ENCODE measurements at regions not wholly inside any gene's neighbourhood (a gene's known extent, or its start where the extent isn't known, plus 50 kb on each side); places are given as distances from the start of the nearest gene placed in this dataset.

GRCh38 chr7:42740408-42740807 lies 171.5 kb downstream of the C7orf25 start:
- no peak overlapping the region for H3K27ac ChIP-seq (ENCODE audit: low read depth, low read length)
- BruUV-seq (replicated peaks): no TSS peak
- H3K4me2 ChIP-seq (ENCODE audit: low read length): no peak overlapping the region
- H3K9me3 ChIP-seq (ENCODE audit: control insufficient read depth in 1 of 2, insufficient read depth in 1 of 2, low read depth in 1 of 2, low read length in 2 of 2): no peaks in the 10 kb centered on the region
- no peaks in the 10 kb centered on the region for H3K9me2 ChIP-seq (ENCODE audit: insufficient read depth)
- H3K79me2 ChIP-seq (ENCODE audit: insufficient read depth, low read length): no peaks in the 10 kb centered on the region
- H3K9ac ChIP-seq (ENCODE audit: low read length): no peak overlapping the region
- TF ChIP-seq ZNF274 (IDR thresholded peaks at IDR 0.05; ENCODE audit: low read depth, low read length) (no peak), EZH2 (IDR thresholded peaks at IDR 0.05) (no peak), TCF7L2 (IDR thresholded peaks at IDR 0.05; ENCODE audit: borderline replicate concordance, extremely low read depth, insufficient read depth, insufficient read length) (no peak), POLR2AphosphoS5 (IDR thresholded peaks at IDR 0.05; ENCODE audit: low read depth, low read length) (no peak)
- no peaks in the 10 kb centered on the region for H4K20me1 ChIP-seq (ENCODE audit: insufficient read depth)
- no peak overlapping the region for H3K4me3 ChIP-seq (replicated peaks in 1 of 2; ENCODE audit: low read depth in 1 of 2, low read length in 2 of 2)
- no peaks in the 10 kb centered on the region for H3K4me1 ChIP-seq (ENCODE audit: control insufficient read depth in 1 of 2, insufficient read depth in 2 of 2, low read length in 2 of 2)
- RAD21 ChIA-PET (ENCODE audit: low non-redundant PET in 1 of 2, low total read pairs in 2 of 2, uncharacterized antibody in 2 of 2, unreplicated experiment in 2 of 2): no interaction called here
- H2AFZ ChIP-seq (ENCODE audit: low read depth, low read length, poor library complexity, severe bottlenecking): no peak overlapping the region
- CTCF ChIA-PET: no interaction called here
- POLR2A ChIA-PET: no interaction called here
- DNase-seq (ENCODE audit: low read depth, low spot score): no peak
- intact Hi-C loops (cut with micrococcal nuclease): no loop called here
- ATAC-seq: no peak
- no peaks in the 10 kb centered on the region for H3K36me3 ChIP-seq (ENCODE audit: control insufficient read depth in 1 of 2, insufficient read depth in 2 of 2, low read length in 2 of 2)
- H3K27me3 ChIP-seq (ENCODE audit: insufficient read depth, low read length): no peaks in the 10 kb centered on the region

DNA sequence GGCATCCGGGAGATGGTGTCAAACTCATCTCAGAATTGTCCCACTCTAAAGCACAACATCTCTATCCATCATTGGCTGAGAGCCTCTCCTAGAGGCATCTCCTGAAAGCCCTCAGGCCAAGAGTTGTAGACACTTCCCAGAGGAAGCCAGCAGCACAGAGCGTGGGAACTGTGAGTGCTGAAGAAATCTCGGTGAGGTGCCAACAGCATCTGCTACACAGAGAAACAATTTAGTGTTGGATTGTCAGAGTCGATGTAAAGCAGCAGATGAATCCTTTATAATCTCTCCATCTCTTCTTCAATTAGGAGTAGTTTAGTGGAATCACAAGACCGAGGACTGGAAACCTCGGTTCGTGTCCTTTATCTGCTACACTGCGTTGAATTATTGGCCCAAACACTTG lies 172.2 kb downstream of the C7orf25 start:
- no peaks in the 10 kb centered on the region for H3K9me2 ChIP-seq (ENCODE audit: insufficient read depth)
- no peak overlapping the region for H2AFZ ChIP-seq (ENCODE audit: low read depth, low read length, poor library complexity, severe bottlenecking)
- TF ChIP-seq ZFX (IDR thresholded peaks at IDR 0.05) (no peak), ATF3 (IDR thresholded peaks at IDR 0.05) (no peak), FOSL1 (IDR thresholded peaks at IDR 0.05; ENCODE audit: low read depth) (no peak)
- ChIA-PET POLR2A (no interaction called here), CTCF (no interaction called here), RAD21 (ENCODE audit: low non-redundant PET in 1 of 2, low total read pairs in 2 of 2, uncharacterized antibody in 2 of 2, unreplicated experiment in 2 of 2) (no interaction called here)
- no peaks in the 10 kb centered on the region for H3K79me2 ChIP-seq (ENCODE audit: insufficient read depth, low read length)
- no peak for DNase-seq (ENCODE audit: low read depth, low spot score)
- H3K4me3 ChIP-seq (replicated peaks in 1 of 2; ENCODE audit: low read depth in 1 of 2, low read length in 2 of 2): no peak overlapping the region
- no peak overlapping the region for H3K27ac ChIP-seq (ENCODE audit: low read depth, low read length)
- no peaks in the 10 kb centered on the region for H3K27me3 ChIP-seq (ENCODE audit: insufficient read depth, low read length)
- H3K9me3 ChIP-seq (ENCODE audit: control insufficient read depth in 1 of 2, insufficient read depth in 1 of 2, low read depth in 1 of 2, low read length in 2 of 2): no peaks in the 10 kb centered on the region
- no TSS peak for BruUV-seq (replicated peaks)
- ATAC-seq: no peak
- no peak overlapping the region for H3K9ac ChIP-seq (ENCODE audit: low read length)
- intact Hi-C loops (cut with micrococcal nuclease): no loop called here
- H4K20me1 ChIP-seq (ENCODE audit: insufficient read depth): no peaks in the 10 kb centered on the region
- no peaks in the 10 kb centered on the region for H3K4me1 ChIP-seq (ENCODE audit: control insufficient read depth in 1 of 2, insufficient read depth in 2 of 2, low read length in 2 of 2)
- H3K4me2 ChIP-seq (ENCODE audit: low read length): no peak overlapping the region
- H3K36me3 ChIP-seq (ENCODE audit: control insufficient read depth in 1 of 2, insufficient read depth in 2 of 2, low read length in 2 of 2): no peaks in the 10 kb centered on the region
